Neuronal stem cell (in vitro differentiated cells): ENCODE measurements at regions not wholly inside any gene's neighbourhood (a gene's known extent, or its start where the extent isn't known, plus 50 kb on each side); places are given as distances from the start of the nearest gene placed in this dataset.

Source experiments
- DNase-seq: peaks from one replicate; pipeline ENCODE4 v3.0.0-alpha.2; 2013; ENCODE audit warnings: low spot score
- H2AFZ ChIP-seq: one replicate; pipeline ENCODE4 v1.6.1; 2013; ENCODE audit warnings: mild to moderate bottlenecking, low read length, inconsistent platforms
- H2AK5ac ChIP-seq: 2 replicates; pipeline ENCODE4 v1.6.1; 2013; ENCODE audit warnings: low read depth, mild to moderate bottlenecking, inconsistent platforms, low read length, moderate library complexity, mixed read lengths
- H2BK120ac ChIP-seq: 2 replicates; pipeline ENCODE4 v1.6.1; 2013; ENCODE audit warnings: low read depth, mild to moderate bottlenecking, inconsistent platforms, low read length, moderate library complexity, mixed read lengths
- H2BK12ac ChIP-seq: one replicate; pipeline ENCODE4 v1.6.1; 2013; ENCODE audit warnings: low read length, inconsistent platforms
- H2BK15ac ChIP-seq: 2 replicates; pipeline ENCODE4 v1.6.1; 2013; ENCODE audit warnings: mild to moderate bottlenecking, low read length, inconsistent platforms, mixed read lengths
- H2BK5ac ChIP-seq: one replicate; pipeline ENCODE4 v1.6.1; 2013; ENCODE audit warnings: inconsistent platforms, mild to moderate bottlenecking, low read length, moderate library complexity
- H3K14ac ChIP-seq: one replicate; pipeline ENCODE4 v1.6.1; 2013; ENCODE audit warnings: low read length, inconsistent platforms
- H3K18ac ChIP-seq: 2 replicates; pipeline ENCODE4 v1.6.1; 2013; ENCODE audit warnings: low read length, inconsistent platforms
- H3K23ac ChIP-seq: 2 replicates; pipeline ENCODE4 v1.6.1; 2013; ENCODE audit warnings: low read depth, mild to moderate bottlenecking, mixed read lengths, low read length, inconsistent platforms; ENCODE audit not compliant: poor library complexity
- H3K27ac ChIP-seq: replicated peaks from 3 replicates; pipeline ENCODE4 v1.5.1; 2013; ENCODE audit warnings: low read length, inconsistent platforms
- H3K27me3 ChIP-seq, 3 experiments: 2 replicates each; pipeline ENCODE4 v1.6.1; 2013; ENCODE audit warnings: low read length in 3 of 3, mild to moderate bottlenecking in 2 of 3, inconsistent platforms in 1 of 3, low read depth in 1 of 3, mixed read lengths in 1 of 3, moderate library complexity in 1 of 3; ENCODE audit not compliant: control insufficient read depth in 3 of 3, insufficient read depth in 3 of 3
- H3K36me3 ChIP-seq, 2 donors: replicated peaks in 1 of 2; 2 replicates each; pipeline ENCODE4 v1.6.1; 2013; ENCODE audit warnings: low read length in 2 of 2; ENCODE audit not compliant: control insufficient read depth in 2 of 2, insufficient read depth in 2 of 2
- H3K4ac ChIP-seq: 2 replicates; pipeline ENCODE4 v1.6.1; 2013; ENCODE audit warnings: inconsistent platforms, mild to moderate bottlenecking, low read length, moderate library complexity
- H3K4me1 ChIP-seq, 2 donors: 1 replicate in 1 of 2; 2 replicates in 1 of 2; pipeline ENCODE4 v1.6.1; 2013; ENCODE audit warnings: low read length in 2 of 2, low read depth in 1 of 2; ENCODE audit not compliant: control insufficient read depth in 2 of 2, insufficient read depth in 1 of 2
- H3K4me2 ChIP-seq: one replicate; pipeline ENCODE4 v1.6.1; 2013; ENCODE audit warnings: mild to moderate bottlenecking, low read length, inconsistent platforms; ENCODE audit not compliant: insufficient read depth, poor library complexity, severe bottlenecking
- H3K4me3 ChIP-seq, 2 donors: 2 replicates each; pipeline ENCODE4 v1.5.1; 2013; ENCODE audit warnings: low read length in 2 of 2, mild to moderate bottlenecking in 2 of 2, inconsistent platforms in 1 of 2, moderate library complexity in 1 of 2
- H3K79me1 ChIP-seq: one replicate; pipeline ENCODE4 v1.6.1; 2013; ENCODE audit warnings: low read depth, mild to moderate bottlenecking, inconsistent platforms, low read length, moderate library complexity
- H3K9ac ChIP-seq: one replicate; pipeline ENCODE4 v1.6.1; 2013; ENCODE audit warnings: mild to moderate bottlenecking, low read depth, low read length, inconsistent platforms; ENCODE audit not compliant: poor library complexity
- H3K9me3 ChIP-seq, 2 donors: replicated peaks in 1 of 2; 2 replicates each; pipeline versions ENCODE3 to v1.6.1; 2013; ENCODE audit warnings: low read length in 2 of 2, mild to moderate bottlenecking in 2 of 2, inconsistent platforms in 1 of 2, low read depth in 1 of 2, mixed read lengths in 1 of 2, moderate library complexity in 1 of 2; ENCODE audit not compliant: control insufficient read depth in 2 of 2, insufficient read depth in 1 of 2
- H4K8ac ChIP-seq: one replicate; pipeline ENCODE4 v1.6.1; 2013; ENCODE audit warnings: low read depth, mild to moderate bottlenecking, inconsistent platforms, low read length, moderate library complexity
- H4K91ac ChIP-seq: one replicate; pipeline ENCODE4 v1.6.1; 2013; ENCODE audit warnings: low read length, low read depth, mild to moderate bottlenecking, inconsistent platforms; ENCODE audit not compliant: poor library complexity
- WGBS, 2 donors: extraction: QIAGEN DNeasy Blood & Tissue Kit; methylation state at CpG; one replicate each; pipeline ENCODE4 v1.1.7; 2013; ENCODE audit warnings: missing lambda C conversion rate in 2 of 2, mixed read lengths in 1 of 2; ENCODE audit not compliant: insufficient read length in 2 of 2, insufficient replicate concordance in 1 of 2; ENCODE audit errors: extremely low coverage in 2 of 2; 5-methylcytosine and 5-hydroxymethylcytosine counted together

DNA sequence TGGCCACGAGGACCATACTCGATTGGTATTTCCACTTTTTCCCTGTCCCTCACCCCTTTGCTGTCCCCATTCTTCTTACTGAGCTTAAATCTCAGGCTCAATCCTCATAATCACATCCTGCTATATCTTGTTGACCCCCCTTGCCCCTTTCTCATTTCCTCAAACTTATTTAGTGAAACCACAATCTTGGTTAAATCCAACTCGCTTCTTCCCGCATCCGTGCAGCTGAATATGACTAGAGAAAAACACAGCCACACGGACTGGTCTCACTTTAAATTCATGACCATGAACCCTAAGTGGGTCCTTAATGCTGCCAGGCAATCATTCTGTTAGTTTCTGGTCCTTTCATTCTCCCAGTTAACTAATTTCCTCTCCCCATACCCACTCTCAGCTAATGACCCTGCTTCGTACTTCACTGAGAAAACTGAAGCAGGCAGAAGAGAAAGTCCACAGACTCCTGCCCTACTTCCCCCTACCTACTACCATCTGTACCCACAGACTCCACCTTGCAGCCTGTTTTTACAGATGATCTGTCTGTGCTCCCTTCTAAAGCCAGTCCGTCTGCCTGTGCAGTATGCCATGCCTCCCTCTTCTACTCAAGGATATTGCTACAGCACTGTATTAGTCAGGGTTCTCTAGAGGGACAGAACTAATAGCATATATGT is 96.8 kb upstream of the LMO4 start:
- H4K8ac ChIP-seq: no peak overlapping the region
- no peak for DNase-seq
- no peaks in the 10 kb centered on the region for H3K36me3 ChIP-seq
- no peak overlapping the region for H2BK5ac ChIP-seq
- H2BK120ac ChIP-seq: no peak overlapping the region
- no peak overlapping the region for H3K9ac ChIP-seq
- H3K18ac ChIP-seq: no peak overlapping the region
- WGBS, 2 donors: no CpG with 5 or more reads among the region's 8 CpGs
- no peak overlapping the region for H3K27ac ChIP-seq
- no peak overlapping the region for H3K4ac ChIP-seq
- H3K23ac ChIP-seq: no peak overlapping the region
- H3K4me2 ChIP-seq: no peak overlapping the region
- no peak overlapping the region for H2AK5ac ChIP-seq
- no peak overlapping the region for H3K4me3 ChIP-seq
- H2AFZ ChIP-seq: no peak overlapping the region
- H2BK15ac ChIP-seq: no peak overlapping the region
- no peaks in the 10 kb centered on the region for H3K27me3 ChIP-seq
- no peak overlapping the region for H4K91ac ChIP-seq
- H3K9me3 ChIP-seq: no peaks in the 10 kb centered on the region
- H2BK12ac ChIP-seq: no peak overlapping the region
- no peak overlapping the region for H3K14ac ChIP-seq
- peaks cover 0 to 2% of the 10 kb centered on the region in 2 donors for H3K4me1 ChIP-seq
- no peaks in the 10 kb centered on the region for H3K79me1 ChIP-seq

DNA sequence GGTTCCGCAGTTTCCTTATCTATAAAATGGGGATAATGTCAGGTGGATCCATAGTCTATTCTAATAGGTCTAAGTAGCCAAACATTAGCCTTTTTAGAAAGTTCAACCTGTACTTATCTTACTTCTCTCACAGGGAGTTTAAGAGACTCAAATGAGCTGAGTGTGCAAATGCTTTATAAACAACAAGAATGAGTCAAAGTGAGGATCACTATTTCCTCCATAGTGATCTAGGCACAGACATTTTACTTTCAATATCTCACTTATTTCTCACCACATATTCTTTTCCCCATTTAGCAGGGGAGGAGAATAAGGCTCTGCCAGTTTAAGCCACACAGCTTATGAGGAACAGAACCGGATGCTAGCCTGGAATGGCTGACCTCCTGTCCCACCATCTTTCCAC is 92.1 kb upstream of the LMO4 start:
- Histone ChIP-seq H3K4me3 (no peak overlapping the region), H2AK5ac (no peak overlapping the region), H3K4me1 (no peaks in the 10 kb centered on the region), H2BK5ac (no peak overlapping the region), H3K9me3 (no peaks in the 10 kb centered on the region), H2BK120ac (no peak overlapping the region), H3K79me1 (no peaks in the 10 kb centered on the region), H4K8ac (no peak overlapping the region), H2BK15ac (no peak overlapping the region), H3K18ac (no peak overlapping the region), H3K4ac (no peak overlapping the region), H3K23ac (no peak overlapping the region), H3K4me2 (no peak overlapping the region), H4K91ac (no peak overlapping the region), H2AFZ (no peak overlapping the region), H3K36me3 (no peaks in the 10 kb centered on the region), H2BK12ac (no peak overlapping the region), H3K27ac (no peak overlapping the region), H3K27me3 (no peaks in the 10 kb centered on the region), H3K9ac (no peak overlapping the region), H3K14ac (no peak overlapping the region)
- DNase-seq: no peak
- WGBS, 2 donors: no CpG with 5 or more reads among the region's 2 CpGs

DNA sequence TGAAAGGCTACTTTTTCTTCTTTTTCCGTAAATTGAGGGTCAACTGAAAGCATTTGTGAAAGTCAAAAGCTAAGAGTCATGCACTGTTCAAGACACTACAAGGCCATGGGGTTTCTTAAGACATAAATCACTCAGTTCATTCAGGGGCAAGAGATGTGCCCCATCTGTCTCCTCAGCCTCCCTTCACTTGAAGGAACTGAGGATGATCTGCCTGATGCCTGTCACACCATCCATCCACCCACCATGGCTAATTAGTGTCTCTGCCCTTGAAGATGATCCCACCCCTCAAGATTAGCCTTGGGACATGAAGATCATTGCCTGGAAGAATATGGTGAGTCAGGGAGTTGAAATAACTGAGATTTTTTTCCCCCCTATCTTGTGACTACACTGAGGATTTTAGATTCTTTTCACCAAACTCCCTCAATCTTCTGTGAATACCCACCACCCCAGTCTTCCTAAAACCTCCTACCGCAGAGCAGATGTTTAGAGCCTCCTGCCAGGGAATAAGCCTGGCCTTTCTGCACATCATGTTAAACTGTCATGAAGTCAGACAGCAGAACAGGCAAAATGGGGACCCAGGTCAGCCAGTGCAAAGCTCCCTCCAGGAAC is 88.6 kb upstream of the LMO4 start:
- H2BK120ac ChIP-seq: no peak overlapping the region
- H3K27me3 ChIP-seq: no peaks in the 10 kb centered on the region
- no peak overlapping the region for H2BK5ac ChIP-seq
- no peak overlapping the region for H2AK5ac ChIP-seq
- H2BK15ac ChIP-seq: no peak overlapping the region
- WGBS, 2 donors: no CpG with 5 or more reads among the region's 2 CpGs
- no peak overlapping the region for H3K18ac ChIP-seq
- no peaks in the 10 kb centered on the region for H3K36me3 ChIP-seq
- no peak overlapping the region for H3K4ac ChIP-seq
- no peak overlapping the region for H3K9ac ChIP-seq
- no peak overlapping the region for H2BK12ac ChIP-seq
- H4K91ac ChIP-seq: no peak overlapping the region
- H3K27ac ChIP-seq: no peak overlapping the region
- H2AFZ ChIP-seq: no peak overlapping the region
- no peak overlapping the region for H3K4me2 ChIP-seq
- no peaks in the 10 kb centered on the region for H3K79me1 ChIP-seq
- DNase-seq: no peak
- H3K9me3 ChIP-seq: peaks cover 0 to 2% of the 10 kb centered on the region in 2 donors
- H3K4me1 ChIP-seq: no peaks in the 10 kb centered on the region
- no peak overlapping the region for H3K23ac ChIP-seq
- no peak overlapping the region for H4K8ac ChIP-seq
- no peak overlapping the region for H3K14ac ChIP-seq
- no peak overlapping the region for H3K4me3 ChIP-seq

DNA sequence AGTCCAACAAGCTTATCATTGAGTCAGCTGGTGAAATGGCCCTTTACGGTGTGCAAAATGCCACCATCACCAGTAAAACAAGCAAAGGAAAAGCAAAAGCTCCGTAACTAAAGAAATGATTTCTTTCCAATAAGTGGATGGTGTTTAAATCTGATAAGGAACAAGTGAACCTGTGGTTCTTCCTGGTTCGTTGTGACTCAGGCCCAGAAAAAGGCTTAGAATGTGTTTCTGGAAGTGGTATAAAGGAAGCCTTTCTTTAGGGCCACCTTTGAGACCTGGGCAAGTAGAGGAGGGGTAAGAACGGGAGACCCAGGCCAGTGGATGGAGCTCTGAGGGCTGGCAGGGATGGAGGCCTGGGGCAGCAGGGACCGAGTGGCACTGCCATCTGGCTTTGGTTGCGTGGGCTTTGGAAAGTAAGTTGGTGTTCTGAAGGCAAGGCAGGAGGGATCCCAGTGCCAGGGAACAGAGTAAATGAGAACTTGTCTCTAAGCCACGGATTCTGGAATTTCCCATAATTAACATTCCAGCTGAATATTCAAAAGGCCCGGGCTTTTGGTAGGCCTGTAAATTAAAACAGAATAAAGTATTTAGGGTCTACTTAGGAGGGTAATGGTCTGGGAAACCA is 87.9 kb upstream of the LMO4 start:
- Histone ChIP-seq H3K18ac (no peak overlapping the region), H3K23ac (no peak overlapping the region), H3K27me3 (no peaks in the 10 kb centered on the region), H2BK15ac (no peak overlapping the region), H2AK5ac (no peak overlapping the region), H3K4me3 (no peak overlapping the region), H3K4me1 (no peaks in the 10 kb centered on the region), H2BK5ac (no peak overlapping the region), H4K8ac (no peak overlapping the region), H3K36me3 (no peaks in the 10 kb centered on the region), H3K9me3 (peaks cover 0 to 2% of the 10 kb centered on the region in 2 donors), H3K9ac (no peak overlapping the region), H4K91ac (no peak overlapping the region), H3K4ac (no peak overlapping the region), H2BK120ac (no peak overlapping the region), H3K4me2 (no peak overlapping the region), H3K79me1 (no peaks in the 10 kb centered on the region), H3K14ac (no peak overlapping the region), H3K27ac (no peak overlapping the region), H2BK12ac (no peak overlapping the region), H2AFZ (no peak overlapping the region)
- no CpG with 5 or more reads among the region's 8 CpGs for WGBS, 2 donors
- no peak for DNase-seq
